Lung (tissue), 11 donors: ENCODE measurements at regions not wholly inside any gene's neighbourhood (a gene's known extent, or its start where the extent isn't known, plus 50 kb on each side); places are given as distances from the start of the nearest gene placed in this dataset.
A peak's percentile ranks its signal among the peaks of the same experiment; 100 is the strongest.

Experiments used
- ATAC-seq: fragments of 200-7000 bp; cut with Tn5 transposase; one replicate; pipeline ENCODE4 v1.9.1; 2020; ENCODE audit warnings: moderate number of reproducible peaks; ENCODE audit not compliant: insufficient read depth, low FRiP score
- DNase-seq, 3 donors: peaks; one replicate each; pipeline ENCODE4 v3.0.0-alpha.2; 2013 to 2017
- H3K27ac ChIP-seq, 2 donors: one replicate each; pipeline ENCODE4 v1.5.1; 2013; ENCODE audit warnings: mild to moderate bottlenecking in 2 of 2, moderate library complexity in 2 of 2, control low read depth in 1 of 2, inconsistent platforms in 1 of 2, low read depth in 1 of 2, low read length in 1 of 2
- H3K27me3 ChIP-seq, 3 donors: one replicate each; pipeline ENCODE4 v1.5.1; 2013; ENCODE audit warnings: low read length in 2 of 3; ENCODE audit not compliant: control insufficient read depth in 3 of 3, insufficient read depth in 3 of 3
- H3K36me3 ChIP-seq, 4 donors: one replicate each; pipeline ENCODE4 v1.5.1; 2013; ENCODE audit warnings: low read length in 4 of 4, mild to moderate bottlenecking in 1 of 4, moderate library complexity in 1 of 4; ENCODE audit not compliant: control insufficient read depth in 4 of 4, insufficient read depth in 4 of 4
- H3K4me1 ChIP-seq, 5 donors: one replicate each; pipeline ENCODE4 v1.5.1; 2013; ENCODE audit warnings: low read length in 5 of 5, mild to moderate bottlenecking in 2 of 5, moderate library complexity in 1 of 5; ENCODE audit not compliant: control insufficient read depth in 5 of 5, insufficient read depth in 5 of 5
- H3K4me3 ChIP-seq: one replicate; pipeline ENCODE4 v1.5.1; 2013; ENCODE audit warnings: mild to moderate bottlenecking, control low read depth, moderate library complexity
- H3K9ac ChIP-seq, 2 donors: one replicate each; pipeline ENCODE4 v1.5.1; 2013; ENCODE audit warnings: low read length in 2 of 2, control low read depth in 1 of 2; ENCODE audit not compliant: insufficient read depth in 1 of 2
- H3K9me3 ChIP-seq, 4 donors: one replicate each; pipeline ENCODE4 v1.5.1; 2013; ENCODE audit warnings: low read length in 3 of 4, mild to moderate bottlenecking in 1 of 4, moderate library complexity in 1 of 4; ENCODE audit not compliant: control insufficient read depth in 4 of 4, insufficient read depth in 3 of 4
- WGBS, 2 donors: extraction: QIAGEN DNeasy Blood & Tissue Kit; methylation state at CpG; one replicate each; pipeline ENCODE4 v1.1.7; 2013; 5-methylcytosine and 5-hydroxymethylcytosine counted together
- TF ChIP-seq, protein P1 (sequence below): IDR thresholded peaks from 2 replicates; pipeline ENCODE4 v1.5.1; 2012; ENCODE audit warnings: mild to moderate bottlenecking; ENCODE audit errors: control extremely low read depth, extremely low read depth
- donor health status: control.
- donor health status: control.
- donor health status: Bipolar disorder and iron deficiency.
- donor health status: healthy.
- donor health status: DM: yes; HTN: yes; CAD: no.

DNA sequence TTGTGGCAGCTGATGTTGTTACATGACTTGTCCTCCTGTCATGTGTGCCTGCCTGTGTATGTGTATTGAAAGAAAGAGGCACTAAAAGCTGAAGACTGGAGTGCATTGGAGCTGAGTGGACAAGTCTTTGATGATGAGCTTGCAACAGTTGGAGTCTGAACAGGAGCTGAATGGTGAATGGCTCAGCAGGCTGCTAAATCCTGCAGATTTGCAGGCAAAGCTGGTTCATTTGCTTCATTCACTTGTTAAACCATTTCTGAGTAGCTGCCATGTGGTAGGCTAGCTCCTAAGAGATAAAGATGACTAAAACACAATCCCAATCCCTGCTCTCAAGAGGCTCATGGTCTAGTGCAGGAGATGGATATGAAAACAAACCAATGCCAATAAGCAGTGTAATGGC is 217.3 kb downstream of the CHRDL1 start:
- TF ChIP-seq, protein P1, sequence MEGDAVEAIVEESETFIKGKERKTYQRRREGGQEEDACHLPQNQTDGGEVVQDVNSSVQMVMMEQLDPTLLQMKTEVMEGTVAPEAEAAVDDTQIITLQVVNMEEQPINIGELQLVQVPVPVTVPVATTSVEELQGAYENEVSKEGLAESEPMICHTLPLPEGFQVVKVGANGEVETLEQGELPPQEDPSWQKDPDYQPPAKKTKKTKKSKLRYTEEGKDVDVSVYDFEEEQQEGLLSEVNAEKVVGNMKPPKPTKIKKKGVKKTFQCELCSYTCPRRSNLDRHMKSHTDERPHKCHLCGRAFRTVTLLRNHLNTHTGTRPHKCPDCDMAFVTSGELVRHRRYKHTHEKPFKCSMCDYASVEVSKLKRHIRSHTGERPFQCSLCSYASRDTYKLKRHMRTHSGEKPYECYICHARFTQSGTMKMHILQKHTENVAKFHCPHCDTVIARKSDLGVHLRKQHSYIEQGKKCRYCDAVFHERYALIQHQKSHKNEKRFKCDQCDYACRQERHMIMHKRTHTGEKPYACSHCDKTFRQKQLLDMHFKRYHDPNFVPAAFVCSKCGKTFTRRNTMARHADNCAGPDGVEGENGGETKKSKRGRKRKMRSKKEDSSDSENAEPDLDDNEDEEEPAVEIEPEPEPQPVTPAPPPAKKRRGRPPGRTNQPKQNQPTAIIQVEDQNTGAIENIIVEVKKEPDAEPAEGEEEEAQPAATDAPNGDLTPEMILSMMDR: no peak
- no peaks in the 10 kb centered on the region for H3K4me1 ChIP-seq
- ATAC-seq (no peak), DNase-seq (no peak)
- H3K27me3 ChIP-seq: peaks cover 0 to 33% (median 7%) of the 10 kb centered on the region in 3 donors
- H3K9ac ChIP-seq: no peak overlapping the region
- H3K36me3 ChIP-seq: no peaks in the 10 kb centered on the region
- H3K27ac ChIP-seq: no peak overlapping the region
- no peak overlapping the region for H3K4me3 ChIP-seq
- H3K9me3 ChIP-seq: no peaks in the 10 kb centered on the region

DNA sequence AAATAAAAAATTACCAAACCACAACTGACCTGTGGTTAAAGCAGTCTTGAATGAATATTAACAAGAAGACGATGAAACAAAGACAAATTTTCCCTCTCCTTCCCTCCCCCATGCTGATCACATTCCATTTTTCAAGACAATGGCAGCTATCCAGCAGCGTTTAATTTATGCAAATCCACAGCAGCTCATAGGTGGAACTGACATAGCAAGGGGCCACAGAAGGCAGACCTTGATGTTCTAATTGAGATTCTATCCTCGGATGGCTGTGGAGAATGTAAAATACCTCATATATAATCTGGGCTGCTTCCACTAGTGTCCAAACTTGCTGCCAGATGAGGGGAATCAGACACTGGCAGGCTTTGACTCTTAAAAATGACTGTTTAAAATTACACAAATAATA is 211.5 kb downstream of the CHRDL1 start:
- H3K9me3 ChIP-seq: no peaks in the 10 kb centered on the region
- 56 to 58% methylated on average over 3 of the region's 3 CpGs for WGBS, 2 donors
- no peak overlapping the region for H3K27ac ChIP-seq
- H3K4me3 ChIP-seq: no peak overlapping the region
- peaks cover 0 to 27% (median 2%) of the 10 kb centered on the region in 3 donors for H3K27me3 ChIP-seq
- no peak overlapping the region for H3K9ac ChIP-seq
- DNase-seq: no peak
- no peaks in the 10 kb centered on the region for H3K36me3 ChIP-seq
- TF ChIP-seq, protein P1: no peak
- ATAC-seq: no peak
- H3K4me1 ChIP-seq: no peaks in the 10 kb centered on the region

DNA sequence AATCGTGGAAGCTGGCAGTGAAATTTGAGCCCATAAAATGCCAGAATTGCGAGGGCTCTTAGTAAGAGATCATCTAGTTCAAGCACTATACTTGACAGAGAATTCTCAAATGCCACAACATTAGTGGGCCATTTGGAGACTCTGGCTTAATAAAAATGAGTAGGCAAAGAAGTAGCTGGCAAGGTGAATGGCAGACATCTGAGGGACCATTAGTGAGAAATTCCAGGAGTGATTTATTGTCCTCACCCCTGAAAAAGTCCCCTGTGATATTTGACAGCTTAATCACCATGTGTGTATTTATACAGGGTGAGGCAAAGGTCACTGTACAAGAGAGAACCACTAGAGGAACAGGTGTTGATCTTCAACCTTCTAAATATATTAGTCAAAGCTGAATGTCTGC is 207.5 kb downstream of the CHRDL1 start:
- Histone ChIP-seq H3K9ac (no peak overlapping the region), H3K27ac (no peak overlapping the region), H3K4me1 (no peaks in the 10 kb centered on the region), H3K4me3 (no peak overlapping the region), H3K36me3 (no peaks in the 10 kb centered on the region), H3K27me3 (peaks cover 0 to 30% (median 2%) of the 10 kb centered on the region in 3 donors), H3K9me3 (no peaks in the 10 kb centered on the region)
- peak; percentile 34 for ATAC-seq
- 20 to 53% methylated on average over 2 of the region's 2 CpGs for WGBS, 2 donors
- peak in 2 of 3 donors; percentile 1 to 10 for DNase-seq
- TF ChIP-seq, protein P1: no peak

DNA sequence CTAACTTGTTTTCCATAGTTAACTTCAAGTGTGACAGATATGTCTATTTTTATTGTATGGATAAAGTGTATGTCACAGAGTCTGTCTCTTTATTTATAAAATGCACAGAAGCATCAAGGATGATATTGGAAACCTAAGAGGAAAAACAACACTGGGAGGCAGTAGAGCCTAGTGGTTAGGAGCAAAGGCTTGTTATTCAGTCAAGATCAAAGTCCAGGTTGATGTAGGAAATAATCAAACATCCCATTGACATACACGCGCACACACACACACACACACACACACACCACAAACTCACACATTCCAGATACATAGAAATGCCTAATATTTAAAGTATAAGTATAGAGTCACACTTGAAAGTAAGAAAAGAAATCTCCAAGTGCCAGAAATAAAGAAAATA is 206.8 kb downstream of the CHRDL1 start:
- WGBS, 2 donors: 75 to 94% methylated on average over 2 of the region's 2 CpGs
- DNase-seq: no peak
- TF ChIP-seq, protein P1: no peak
- no peak for ATAC-seq
- no peak overlapping the region for H3K4me3 ChIP-seq
- H3K9me3 ChIP-seq: no peaks in the 10 kb centered on the region
- H3K36me3 ChIP-seq: no peaks in the 10 kb centered on the region
- H3K27me3 ChIP-seq: peaks cover 0 to 30% (median 2%) of the 10 kb centered on the region in 3 donors
- no peaks in the 10 kb centered on the region for H3K4me1 ChIP-seq
- H3K9ac ChIP-seq: no peak overlapping the region
- H3K27ac ChIP-seq: no peak overlapping the region
